Astrocyte (in vitro differentiated cells and primary cell): ENCODE measurements at regions not wholly inside any gene's neighbourhood (a gene's known extent, or its start where the extent isn't known, plus 50 kb on each side); places are given as distances from the start of the nearest gene placed in this dataset.

ENCODE experiments used
- EZH2 ChIP-seq: IDR thresholded peaks from 2 replicates; pipeline ENCODE4 v1.6.1; 2012; ENCODE audit warnings: mild to moderate bottlenecking, low read length, inconsistent platforms; ENCODE audit not compliant: insufficient read depth
- TF ChIP-seq, protein P1 (sequence below): IDR thresholded peaks from 2 replicates; pipeline ENCODE4 v1.5.1; 2011; ENCODE audit warnings: low read depth, mild to moderate bottlenecking, inconsistent platforms, low read length, moderate library complexity; ENCODE audit not compliant: insufficient read depth

DNA sequence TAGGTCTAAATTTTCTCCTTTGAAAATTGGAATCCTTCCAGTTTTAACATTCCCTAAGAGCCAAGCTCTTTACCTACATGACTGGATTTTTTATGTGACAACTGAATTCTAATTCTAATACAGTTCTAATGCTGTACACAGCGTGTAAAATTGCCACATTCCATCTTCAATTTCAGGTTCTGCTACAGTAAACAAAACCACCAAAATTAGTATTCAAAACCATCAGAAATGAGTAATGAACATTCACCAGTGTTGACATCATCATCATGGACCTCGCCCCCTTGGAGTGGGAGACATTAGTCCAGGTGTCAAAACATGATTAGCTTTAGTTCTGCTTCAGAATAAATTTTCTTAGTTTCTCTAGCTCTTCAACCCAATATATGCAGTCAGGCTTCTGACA lies 133.6 kb downstream of the MBD2 start:
- TF ChIP-seq, protein P1, sequence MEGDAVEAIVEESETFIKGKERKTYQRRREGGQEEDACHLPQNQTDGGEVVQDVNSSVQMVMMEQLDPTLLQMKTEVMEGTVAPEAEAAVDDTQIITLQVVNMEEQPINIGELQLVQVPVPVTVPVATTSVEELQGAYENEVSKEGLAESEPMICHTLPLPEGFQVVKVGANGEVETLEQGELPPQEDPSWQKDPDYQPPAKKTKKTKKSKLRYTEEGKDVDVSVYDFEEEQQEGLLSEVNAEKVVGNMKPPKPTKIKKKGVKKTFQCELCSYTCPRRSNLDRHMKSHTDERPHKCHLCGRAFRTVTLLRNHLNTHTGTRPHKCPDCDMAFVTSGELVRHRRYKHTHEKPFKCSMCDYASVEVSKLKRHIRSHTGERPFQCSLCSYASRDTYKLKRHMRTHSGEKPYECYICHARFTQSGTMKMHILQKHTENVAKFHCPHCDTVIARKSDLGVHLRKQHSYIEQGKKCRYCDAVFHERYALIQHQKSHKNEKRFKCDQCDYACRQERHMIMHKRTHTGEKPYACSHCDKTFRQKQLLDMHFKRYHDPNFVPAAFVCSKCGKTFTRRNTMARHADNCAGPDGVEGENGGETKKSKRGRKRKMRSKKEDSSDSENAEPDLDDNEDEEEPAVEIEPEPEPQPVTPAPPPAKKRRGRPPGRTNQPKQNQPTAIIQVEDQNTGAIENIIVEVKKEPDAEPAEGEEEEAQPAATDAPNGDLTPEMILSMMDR, result no peak
- no peak for TF ChIP-seq EZH2
